Dendritic cell treated with granulocyte-macrophage colony-stimulating factor and Interleukin-4, amounts not matched to agents 40 ng/mL and 50 ng/mL, for 4 days (primary cell): ENCODE measurements at regions not wholly inside any gene's neighbourhood (a gene's known extent, or its start where the extent isn't known, plus 50 kb on each side); places are given as distances from the start of the nearest gene placed in this dataset.

ENCODE experiments used
- H3K27ac Mint-ChIP-seq: one replicate; pipeline ENCODE4 v1.8.0; 2022; ENCODE audit warnings: mild to moderate bottlenecking, mixed read lengths
- H3K27me3 Mint-ChIP-seq: one replicate; pipeline ENCODE4 v1.8.0; 2022; ENCODE audit warnings: mild to moderate bottlenecking, mixed read lengths
- H3K36me3 Mint-ChIP-seq: one replicate; pipeline ENCODE4 v1.8.0; 2022; ENCODE audit warnings: low read depth, mixed read lengths
- H3K4me1 Mint-ChIP-seq: one replicate; pipeline ENCODE4 v1.8.0; 2022; ENCODE audit warnings: low read depth, mixed read lengths
- H3K4me3 Mint-ChIP-seq: one replicate; pipeline ENCODE4 v1.8.0; 2022; ENCODE audit warnings: mild to moderate bottlenecking, moderate library complexity, mixed read lengths
- H3K9me3 Mint-ChIP-seq: one replicate; pipeline ENCODE4 v1.8.0; 2022; ENCODE audit warnings: mixed read lengths
- intact Hi-C: fragments of 100-400 bp; cut with micrococcal nuclease; formaldehyde crosslinking; loops from one replicate; pipeline ENCODE4 v1.15.0; 2022

GRCh38 chr6:14606353-14606752 is 488.8 kb downstream of the CD83 start:
- intact Hi-C loops: no loop called here
- Mint-ChIP-seq H3K4me1 (no peaks in the 10 kb centered on the region), H3K4me3 (no peak overlapping the region), H3K9me3 (peaks cover 9% of the 10 kb centered on the region), H3K27ac (no peak overlapping the region), H3K36me3 (no peaks in the 10 kb centered on the region), H3K27me3 (no peaks in the 10 kb centered on the region)

- Mint-ChIP-seq H3K27ac (no peak overlapping the region), H3K9me3 (no peaks in the 10 kb centered on the region), H3K4me3 (no peak overlapping the region), H3K27me3 (peaks cover 2% of the 10 kb centered on the region), H3K36me3 (no peaks in the 10 kb centered on the region), H3K4me1 (peaks cover 5% of the 10 kb centered on the region)
- intact Hi-C loops: no loop called here
These were observed 492.6 kb downstream of the CD83 start for GRCh38 chr6:14610141-14610540.

GRCh38 chr6:14612016-14612980 is 494.7 kb downstream of the CD83 start:
- Mint-ChIP-seq H3K27ac (no peak overlapping the region), H3K4me3 (no peak overlapping the region), H3K36me3 (no peaks in the 10 kb centered on the region), H3K9me3 (no peaks in the 10 kb centered on the region), H3K4me1 (peaks cover 9% of the 10 kb centered on the region), H3K27me3 (peaks cover 4% of the 10 kb centered on the region)
- intact Hi-C loops: no loop called here

- H3K4me3 Mint-ChIP-seq: no peak overlapping the region
- H3K27me3 Mint-ChIP-seq: peaks cover 7% of the 10 kb centered on the region
- intact Hi-C loops: no loop called here
These were observed 497.1 kb downstream of the CD83 start for GRCh38 chr6:14614631-14615030.

GRCh38 chr6:14616656-14617055 is 499.1 kb downstream of the CD83 start:
- no peak overlapping the region for H3K4me3 Mint-ChIP-seq
- peaks cover 11% of the 10 kb centered on the region for H3K27me3 Mint-ChIP-seq
- no peaks in the 10 kb centered on the region for H3K36me3 Mint-ChIP-seq
- H3K27ac Mint-ChIP-seq: no peak overlapping the region
- intact Hi-C loops: no loop called here
- H3K9me3 Mint-ChIP-seq: no peaks in the 10 kb centered on the region
- peaks cover 22% of the 10 kb centered on the region for H3K4me1 Mint-ChIP-seq

More at GRCh38 chr6:14614631-14615030, 497.1 kb downstream of the CD83 start:
- Mint-ChIP-seq H3K9me3 (no peaks in the 10 kb centered on the region), H3K27ac (no peak overlapping the region), H3K36me3 (no peaks in the 10 kb centered on the region), H3K4me1 (peaks cover 9% of the 10 kb centered on the region)

GRCh38 chr6:14618759-14619418 is 501.3 kb downstream of the CD83 start:
- Mint-ChIP-seq H3K27ac (no peak overlapping the region), H3K4me3 (no peak overlapping the region), H3K4me1 (peaks cover 28% of the 10 kb centered on the region), H3K9me3 (no peaks in the 10 kb centered on the region), H3K36me3 (no peaks in the 10 kb centered on the region), H3K27me3 (peaks cover 13% of the 10 kb centered on the region)
- intact Hi-C loops: no loop called here

GRCh38 chr6:14619419-14619781 is 501.8 kb downstream of the CD83 start:
- Mint-ChIP-seq H3K27me3 (peaks cover 14% of the 10 kb centered on the region), H3K4me3 (no peak overlapping the region), H3K9me3 (no peaks in the 10 kb centered on the region), H3K27ac (no peak overlapping the region), H3K4me1 (peaks cover 28% of the 10 kb centered on the region), H3K36me3 (no peaks in the 10 kb centered on the region)
- intact Hi-C loops: no loop called here

- intact Hi-C loops: no loop called here
- H3K4me1 Mint-ChIP-seq: peaks cover 20% of the 10 kb centered on the region
- H3K4me3 Mint-ChIP-seq: no peak overlapping the region
- no peak overlapping the region for H3K27ac Mint-ChIP-seq
- H3K36me3 Mint-ChIP-seq: no peaks in the 10 kb centered on the region
- H3K27me3 Mint-ChIP-seq: peaks cover 14% of the 10 kb centered on the region
- no peaks in the 10 kb centered on the region for H3K9me3 Mint-ChIP-seq
These were observed 502.9 kb downstream of the CD83 start for GRCh38 chr6:14620522-14620921.

- peak overlapping the region; percentile 66 for H3K27ac Mint-ChIP-seq
- H3K36me3 Mint-ChIP-seq: no peaks in the 10 kb centered on the region
- intact Hi-C loops: no loop called here
- H3K4me3 Mint-ChIP-seq: no peak overlapping the region
- peaks cover 14% of the 10 kb centered on the region for H3K27me3 Mint-ChIP-seq
- no peaks in the 10 kb centered on the region for H3K9me3 Mint-ChIP-seq
- H3K4me1 Mint-ChIP-seq: peaks cover 19% of the 10 kb centered on the region
These were observed 503.9 kb downstream of the CD83 start for GRCh38 chr6:14621518-14621917.

GRCh38 chr6:14622085-14622484 is 504.5 kb downstream of the CD83 start:
- Mint-ChIP-seq H3K27ac (no peak overlapping the region), H3K4me1 (peaks cover 19% of the 10 kb centered on the region), H3K4me3 (no peak overlapping the region), H3K9me3 (no peaks in the 10 kb centered on the region), H3K36me3 (no peaks in the 10 kb centered on the region), H3K27me3 (peaks cover 13% of the 10 kb centered on the region)
- intact Hi-C loops: no loop called here

- Mint-ChIP-seq H3K27me3 (peaks cover 11% of the 10 kb centered on the region), H3K4me3 (no peak overlapping the region), H3K4me1 (peaks cover 19% of the 10 kb centered on the region), H3K9me3 (no peaks in the 10 kb centered on the region), H3K36me3 (no peaks in the 10 kb centered on the region), H3K27ac (no peak overlapping the region)
- intact Hi-C loops: no loop called here
These were observed 505.4 kb downstream of the CD83 start for GRCh38 chr6:14622909-14623505.

- no peak overlapping the region for H3K27ac Mint-ChIP-seq
- H3K4me3 Mint-ChIP-seq: no peak overlapping the region
- no peaks in the 10 kb centered on the region for H3K9me3 Mint-ChIP-seq
- no peaks in the 10 kb centered on the region for H3K36me3 Mint-ChIP-seq
- H3K4me1 Mint-ChIP-seq: peaks cover 19% of the 10 kb centered on the region
- H3K27me3 Mint-ChIP-seq: peaks cover 12% of the 10 kb centered on the region
- intact Hi-C loops: no loop called here
These were observed 507.8 kb downstream of the CD83 start for GRCh38 chr6:14625173-14625895.

- H3K27ac Mint-ChIP-seq: no peak overlapping the region
- peaks cover 7% of the 10 kb centered on the region for H3K4me1 Mint-ChIP-seq
- peaks cover 8% of the 10 kb centered on the region for H3K27me3 Mint-ChIP-seq
- intact Hi-C loops: no loop called here
- no peaks in the 10 kb centered on the region for H3K36me3 Mint-ChIP-seq
- no peak overlapping the region for H3K4me3 Mint-ChIP-seq
- no peaks in the 10 kb centered on the region for H3K9me3 Mint-ChIP-seq
These were observed 509.0 kb downstream of the CD83 start for GRCh38 chr6:14626556-14626955.

- no peak overlapping the region for H3K27ac Mint-ChIP-seq
- intact Hi-C loops: no loop called here
- H3K9me3 Mint-ChIP-seq: no peaks in the 10 kb centered on the region
- H3K36me3 Mint-ChIP-seq: no peaks in the 10 kb centered on the region
- H3K4me1 Mint-ChIP-seq: peaks cover 4% of the 10 kb centered on the region
- peaks cover 3% of the 10 kb centered on the region for H3K27me3 Mint-ChIP-seq
- H3K4me3 Mint-ChIP-seq: no peak overlapping the region
These were observed 512.4 kb downstream of the CD83 start for GRCh38 chr6:14630016-14630415.
